Neural cell (in vitro differentiated cells): ENCODE measurements at regions not wholly inside any gene's neighbourhood (a gene's known extent, or its start where the extent isn't known, plus 50 kb on each side); places are given as distances from the start of the nearest gene placed in this dataset.

Source experiments
- H2AFZ ChIP-seq: fragments of 200-600, 300-800 bp; sonication (generic), shearing (Covaris generic); 2 replicates; pipeline ENCODE4 v1.6.0; 2014; ENCODE audit warnings: low read depth, mild to moderate bottlenecking, antibody characterized with exemption, low read length, moderate library complexity
- H3F3A ChIP-seq: fragments of 200-600 bp; shearing (Covaris generic); 2 replicates; pipeline ENCODE4 v1.6.1; 2016; ENCODE audit warnings: mild to moderate bottlenecking, moderate library complexity, mixed read lengths, antibody characterized with exemption, low read length; ENCODE audit not compliant: insufficient read depth, poor library complexity, severe bottlenecking
- H3K27ac ChIP-seq: fragments of 200-600, 300-800 bp; sonication (generic), shearing (Covaris generic); 2 replicates; pipeline ENCODE4 v1.5.1; 2014; ENCODE audit warnings: mild to moderate bottlenecking, low read length, moderate library complexity
- H3K27me3 ChIP-seq: fragments of 300-800, 200-600 bp; sonication (generic), shearing (Covaris generic); 2 replicates; pipeline ENCODE4 v1.6.0; 2014; ENCODE audit warnings: mild to moderate bottlenecking, low read depth, low read length, moderate library complexity; ENCODE audit not compliant: insufficient read depth
- H3K36me3 ChIP-seq: fragments of 300-800, 200-600 bp; sonication (generic), shearing (Covaris generic); 2 replicates; pipeline ENCODE4 v1.5.1; 2014; ENCODE audit warnings: mild to moderate bottlenecking, antibody characterized with exemption, low read length, moderate library complexity; ENCODE audit not compliant: insufficient read depth
- H3K4me2 ChIP-seq: fragments of 300-800, 200-600 bp; sonication (generic), shearing (Covaris generic); 2 replicates; pipeline ENCODE4 v1.6.0; 2014; ENCODE audit warnings: mild to moderate bottlenecking, low read length
- H3K4me3 ChIP-seq: fragments of 300-800, 200-600 bp; sonication (generic), shearing (Covaris generic); 2 replicates; pipeline ENCODE4 v1.5.1; 2014; ENCODE audit warnings: mild to moderate bottlenecking, low read length, moderate library complexity
- H3K79me2 ChIP-seq: fragments of 200-600 bp; shearing (Covaris generic); replicated peaks from 2 replicates; pipeline ENCODE4 v1.6.0; 2014; ENCODE audit warnings: mild to moderate bottlenecking, low read length, moderate library complexity; ENCODE audit not compliant: insufficient read depth
- H3K9ac ChIP-seq: fragments of 300-800, 200-600 bp; sonication (generic), shearing (Covaris generic); 2 replicates; pipeline ENCODE4 v1.6.1; 2016; ENCODE audit warnings: mild to moderate bottlenecking, low read length, mixed read lengths
- H3K9me2 ChIP-seq: fragments of 200-600 bp; shearing (Covaris generic); 2 replicates; pipeline ENCODE4 v1.6.1; 2016; ENCODE audit warnings: mild to moderate bottlenecking, low read length, mixed read lengths; ENCODE audit not compliant: insufficient read depth
- H3K9me3 ChIP-seq: fragments of 200-600, 300-800 bp; sonication (generic), shearing (Covaris generic); 2 replicates; pipeline ENCODE4 v1.6.1; 2016; ENCODE audit warnings: mild to moderate bottlenecking, mixed run types, low read length, moderate library complexity, mixed read lengths
- H4K20me1 ChIP-seq: fragments of 200-600 bp; shearing (Covaris generic); 2 replicates; pipeline ENCODE4 v1.6.1; 2016; ENCODE audit warnings: mild to moderate bottlenecking, mixed run types; ENCODE audit not compliant: insufficient read depth
- CTCF ChIP-seq: fragments of 450-650 bp; IDR thresholded peaks from 2 replicates; pipeline ENCODE4 v1.5.1; 2014; ENCODE audit warnings: antibody characterized with exemption, mild to moderate bottlenecking, moderate library complexity; ENCODE audit not compliant: poor library complexity, severe bottlenecking
- EP300 ChIP-seq: fragments of 450-650 bp; conservative IDR thresholded peaks from 2 replicates; pipeline ENCODE4 v1.6.1; 2014; ENCODE audit warnings: antibody characterized with exemption, mild to moderate bottlenecking, moderate library complexity; ENCODE audit not compliant: poor library complexity, severe bottlenecking
- EZH2 ChIP-seq: fragments of 200-600, 300-800 bp; shearing (Covaris generic), sonication (generic); IDR thresholded peaks from 2 replicates; pipeline ENCODE4 v1.6.1; 2014; ENCODE audit warnings: antibody characterized with exemption, low read length, borderline replicate concordance, mild to moderate bottlenecking; ENCODE audit not compliant: insufficient read depth, poor library complexity, severe bottlenecking
- MXI1 ChIP-seq: fragments of 450-650 bp; conservative IDR thresholded peaks from 2 replicates; pipeline ENCODE4 v1.6.1; 2014; ENCODE audit warnings: antibody characterized with exemption, mild to moderate bottlenecking; ENCODE audit not compliant: poor library complexity, severe bottlenecking
- POLR2AphosphoS5 ChIP-seq: IDR thresholded peaks from 2 replicates; pipeline ENCODE4 v1.6.1; 2012
- RAD21 ChIP-seq: fragments of 450-650 bp; conservative IDR thresholded peaks from 2 replicates; pipeline ENCODE4 v1.6.1; 2014; ENCODE audit warnings: antibody characterized with exemption, mild to moderate bottlenecking, moderate library complexity
- REST ChIP-seq: IDR thresholded peaks from 2 replicates; pipeline ENCODE4 v1.6.1; 2012; ENCODE audit warnings: borderline replicate concordance
- SMC3 ChIP-seq: fragments of 450-650 bp; conservative IDR thresholded peaks from 2 replicates; pipeline ENCODE4 v1.6.1; 2014; ENCODE audit warnings: antibody characterized with exemption, mild to moderate bottlenecking, moderate library complexity; ENCODE audit not compliant: poor library complexity
- TAF1 ChIP-seq: IDR thresholded peaks from 2 replicates; pipeline ENCODE4 v1.6.1; 2012; ENCODE audit warnings: low read depth

- Histone ChIP-seq H3K9me3 (no peaks in the 10 kb centered on the region), H3K79me2 (no peaks in the 10 kb centered on the region), H3K36me3 (no peaks in the 10 kb centered on the region), H4K20me1 (no peaks in the 10 kb centered on the region), H3K4me2 (no peak overlapping the region), H3K27ac (no peak overlapping the region), H3K9me2 (no peaks in the 10 kb centered on the region), H3F3A (no peaks in the 10 kb centered on the region), H3K27me3 (no peaks in the 10 kb centered on the region), H3K4me3 (no peak overlapping the region), H3K9ac (no peak overlapping the region), H2AFZ (no peak overlapping the region)
- TF ChIP-seq CTCF (no peak), TAF1 (no peak), POLR2AphosphoS5 (no peak), EZH2 (no peak), RAD21 (no peak), REST (no peak), SMC3 (no peak), EP300 (no peak), MXI1 (no peak)
Observed at GRCh38 chr13:30103161-30103840, 204.1 kb downstream of the KATNAL1 start.

- no peaks in the 10 kb centered on the region for H3K36me3 ChIP-seq
- no peaks in the 10 kb centered on the region for H4K20me1 ChIP-seq
- H3K9me3 ChIP-seq, result no peaks in the 10 kb centered on the region
- no peak for TF ChIP-seq REST
- no peak for TF ChIP-seq EP300
- TF ChIP-seq MXI1, result no peak
- no peak overlapping the region for H3K4me2 ChIP-seq
- no peaks in the 10 kb centered on the region for H3K27me3 ChIP-seq
- H3K9me2 ChIP-seq, result no peaks in the 10 kb centered on the region
- no peak overlapping the region for H3K4me3 ChIP-seq
- no peaks in the 10 kb centered on the region for H3K79me2 ChIP-seq
- H3K9ac ChIP-seq, result no peak overlapping the region
- no peaks in the 10 kb centered on the region for H3F3A ChIP-seq
- no peak overlapping the region for H2AFZ ChIP-seq
- H3K27ac ChIP-seq, result no peak overlapping the region
Observed at GRCh38 chr13:30100226-30100625, 207.1 kb downstream of the KATNAL1 start.
